ENCODE measurements at regions not wholly inside any gene's neighbourhood (a gene's known extent, or its start where the extent isn't known, plus 50 kb on each side); places are given as distances from the start of the nearest gene placed in this dataset.

DNA sequence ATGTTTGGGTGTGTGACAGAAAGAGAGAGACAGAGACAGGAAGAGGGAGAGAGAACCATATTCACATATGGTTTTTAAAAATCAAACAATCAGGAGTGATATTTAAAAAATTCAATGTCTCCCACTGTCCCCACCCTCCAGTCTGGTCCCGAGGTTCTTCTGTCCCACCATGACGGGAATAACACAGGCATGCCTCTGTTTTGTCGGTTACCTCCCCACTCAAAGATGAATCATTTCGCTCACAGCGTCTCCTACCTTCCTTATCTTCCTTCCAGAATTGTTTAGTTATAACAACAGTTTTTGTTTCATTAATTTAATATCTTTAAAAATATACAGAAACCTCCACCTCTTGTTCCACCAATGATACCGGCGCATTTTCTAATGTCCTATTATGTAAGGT lies 113.0 kb downstream of the KCNF1 start:
- TF ChIP-seq, protein P1, sequence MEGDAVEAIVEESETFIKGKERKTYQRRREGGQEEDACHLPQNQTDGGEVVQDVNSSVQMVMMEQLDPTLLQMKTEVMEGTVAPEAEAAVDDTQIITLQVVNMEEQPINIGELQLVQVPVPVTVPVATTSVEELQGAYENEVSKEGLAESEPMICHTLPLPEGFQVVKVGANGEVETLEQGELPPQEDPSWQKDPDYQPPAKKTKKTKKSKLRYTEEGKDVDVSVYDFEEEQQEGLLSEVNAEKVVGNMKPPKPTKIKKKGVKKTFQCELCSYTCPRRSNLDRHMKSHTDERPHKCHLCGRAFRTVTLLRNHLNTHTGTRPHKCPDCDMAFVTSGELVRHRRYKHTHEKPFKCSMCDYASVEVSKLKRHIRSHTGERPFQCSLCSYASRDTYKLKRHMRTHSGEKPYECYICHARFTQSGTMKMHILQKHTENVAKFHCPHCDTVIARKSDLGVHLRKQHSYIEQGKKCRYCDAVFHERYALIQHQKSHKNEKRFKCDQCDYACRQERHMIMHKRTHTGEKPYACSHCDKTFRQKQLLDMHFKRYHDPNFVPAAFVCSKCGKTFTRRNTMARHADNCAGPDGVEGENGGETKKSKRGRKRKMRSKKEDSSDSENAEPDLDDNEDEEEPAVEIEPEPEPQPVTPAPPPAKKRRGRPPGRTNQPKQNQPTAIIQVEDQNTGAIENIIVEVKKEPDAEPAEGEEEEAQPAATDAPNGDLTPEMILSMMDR (IDR thresholded peaks at IDR 0.05), result no peak
- DNase-seq (no peak), ATAC-seq (no peak)
- H3K27me3 ChIP-seq (ENCODE audit: insufficient read depth in 3 of 3, low read length in 2 of 3), result no peaks in the 10 kb centered on the region
- intact Hi-C loops (cut with DNase I), result loop anchor here in 1 of 2 donors (10.0 kb wide), 1 partner anchor 190 kb away; no protein-coding TSS in a partner anchor
- 91 to 94% (median 92%) methylated on average over 7 of the region's 7 CpGs for WGBS, 3 donors
- H3K9me3 ChIP-seq, result no peaks in the 10 kb centered on the region
- no peak overlapping the region for H3K27ac ChIP-seq
- H3K4me1 ChIP-seq, result no peaks in the 10 kb centered on the region
- no peaks in the 10 kb centered on the region for H3K36me3 ChIP-seq (ENCODE audit: insufficient read depth in 1 of 2, low read depth in 1 of 2)
- no peak overlapping the region for H3K4me3 ChIP-seq

DNA sequence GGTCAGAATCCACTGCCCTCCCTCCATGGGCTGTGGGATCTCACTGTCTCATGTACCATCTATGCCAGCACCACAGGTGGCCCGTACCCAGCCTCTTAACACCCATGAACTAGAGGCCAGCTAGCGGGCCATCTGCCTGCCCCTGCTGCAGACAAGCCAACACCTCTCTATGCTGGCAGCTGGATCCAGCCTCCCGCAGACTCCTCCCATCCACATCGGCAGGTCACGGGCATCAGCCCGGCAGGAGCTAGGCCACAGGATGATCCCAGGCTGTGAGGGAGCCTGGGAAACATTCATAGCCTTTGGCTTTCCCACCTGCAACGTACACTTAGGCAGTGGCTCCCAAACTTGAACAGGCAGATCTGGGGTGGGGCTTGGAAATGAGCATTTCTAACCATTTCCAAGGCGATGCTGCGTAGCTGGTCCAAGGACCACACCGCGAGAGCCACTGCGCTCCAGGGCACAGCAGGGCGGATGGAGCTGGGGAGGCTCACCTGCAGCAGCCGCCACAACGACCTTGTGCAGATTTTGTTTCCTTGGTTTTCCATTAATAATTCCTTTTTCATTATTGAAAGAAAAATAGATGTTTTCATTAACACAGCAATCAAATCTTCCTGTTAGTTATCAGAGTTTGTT lies 114.7 kb downstream of the KCNF1 start:
- Histone ChIP-seq H3K27me3 (ENCODE audit: insufficient read depth in 3 of 3, low read length in 2 of 3) (no peaks in the 10 kb centered on the region), H3K9me3 (no peaks in the 10 kb centered on the region), H3K36me3 (ENCODE audit: insufficient read depth in 1 of 2, low read depth in 1 of 2) (no peaks in the 10 kb centered on the region), H3K4me3 (no peak overlapping the region), H3K4me1 (no peaks in the 10 kb centered on the region), H3K27ac (no peak overlapping the region)
- no peak for ATAC-seq
- intact Hi-C loops (cut with DNase I), result loop anchor here in 1 of 2 donors (10.0 kb wide), 1 partner anchor 192 kb away; no protein-coding TSS in a partner anchor
- TF ChIP-seq, protein P1 (IDR thresholded peaks at IDR 0.05), result no peak
- 68 to 82% (median 73%) methylated on average over 15 of the region's 15 CpGs for WGBS, 3 donors
- no peak for DNase-seq

DNA sequence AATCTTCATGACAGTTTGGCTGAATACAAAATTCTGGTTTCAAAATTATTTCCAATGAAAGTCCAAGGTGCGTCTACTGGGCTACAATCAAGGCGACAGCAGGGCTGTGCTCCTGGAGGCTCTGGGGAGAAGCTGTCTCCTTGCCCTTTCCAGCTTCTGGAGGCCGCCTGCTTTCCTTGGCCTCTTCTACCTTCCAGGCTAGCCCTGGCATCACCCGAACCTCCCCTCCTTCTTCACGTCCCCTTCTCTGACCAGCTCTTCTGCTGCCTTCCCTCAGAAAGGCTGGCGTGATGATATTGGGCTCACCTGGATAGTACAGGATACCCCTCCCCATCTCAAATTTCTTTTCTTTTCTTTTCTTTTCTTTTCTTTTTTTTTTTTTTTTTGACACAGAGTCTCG lies 115.5 kb downstream of the KCNF1 start:
- H3K36me3 ChIP-seq (ENCODE audit: insufficient read depth in 1 of 2, low read depth in 1 of 2), result no peaks in the 10 kb centered on the region
- ATAC-seq, result no peak
- WGBS, 3 donors, result 93 to 96% (median 94%) methylated on average over 6 to 7 of the region's 7 CpGs
- DNase-seq, result no peak
- H3K9me3 ChIP-seq, result no peaks in the 10 kb centered on the region
- H3K27me3 ChIP-seq (ENCODE audit: insufficient read depth in 3 of 3, low read length in 2 of 3), result no peaks in the 10 kb centered on the region
- H3K4me3 ChIP-seq, result no peak overlapping the region
- intact Hi-C loops (cut with DNase I), result loop anchor here in 1 of 2 donors (10.0 kb wide), 1 partner anchor 192 kb away; no protein-coding TSS in a partner anchor
- TF ChIP-seq, protein P1 (IDR thresholded peaks at IDR 0.05), result no peak
- H3K4me1 ChIP-seq, result no peaks in the 10 kb centered on the region
- H3K27ac ChIP-seq, result no peak overlapping the region

DNA sequence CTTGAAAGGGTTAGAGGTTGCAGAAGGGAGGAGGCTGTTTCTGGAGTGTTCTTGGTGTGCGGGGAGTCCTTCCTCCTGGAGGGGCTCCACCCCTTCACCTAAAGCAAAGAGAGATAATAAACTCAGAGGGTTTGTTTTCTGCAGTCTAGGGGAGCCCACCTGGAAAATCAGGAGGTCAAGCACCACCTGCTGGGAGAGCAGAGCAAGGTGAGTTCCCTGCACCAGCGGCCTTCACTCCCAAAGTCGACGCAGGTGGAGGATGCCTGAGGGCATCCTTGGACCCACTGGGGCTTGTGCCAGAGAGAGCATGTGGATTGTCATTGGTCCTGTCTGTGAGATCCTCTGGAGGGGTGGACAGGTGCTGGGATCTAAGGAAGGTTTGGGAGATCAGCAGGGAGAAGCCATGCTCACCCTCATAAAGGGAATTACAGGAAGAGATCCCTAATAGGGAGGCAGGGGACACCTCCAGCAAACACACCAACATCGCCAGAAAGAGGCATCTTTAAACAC lies 116.7 kb downstream of the KCNF1 start:
- Histone ChIP-seq H3K4me3 (no peak overlapping the region), H3K27ac (no peak overlapping the region), H3K27me3 (ENCODE audit: insufficient read depth in 3 of 3, low read length in 2 of 3) (no peaks in the 10 kb centered on the region), H3K9me3 (peaks cover 1% of the 10 kb centered on the region), H3K4me1 (no peaks in the 10 kb centered on the region), H3K36me3 (ENCODE audit: insufficient read depth in 1 of 2, low read depth in 1 of 2) (no peaks in the 10 kb centered on the region)
- intact Hi-C loops (cut with DNase I), result loop anchor here (2.0 to 10.0 kb wide), 2 partner anchors 194 to 196 kb away; no protein-coding TSS in a partner anchor
- no peak for DNase-seq
- 87 to 92% (median 89%) methylated on average over 5 of the region's 5 CpGs for WGBS, 3 donors
- peak in 1 of 4 donors; percentile 35 for ATAC-seq
- TF ChIP-seq, protein P1 (IDR thresholded peaks at IDR 0.05), result peak; percentile 31

Measured in psoas muscle (tissue), 7 donors.